Parathyroid adenoma (tissue), 2 donors: ENCODE measurements at regions not wholly inside any gene's neighbourhood (a gene's known extent, or its start where the extent isn't known, plus 50 kb on each side); places are given as distances from the start of the nearest gene placed in this dataset.

Experiments
- H2AFZ ChIP-seq: fragments of 300-600 bp; sonication (generic); one replicate; pipeline ENCODE4 v1.7.0; 2017; ENCODE audit warnings: antibody characterized with exemption, mild to moderate bottlenecking
- H3K27ac ChIP-seq: fragments of 300-600 bp; sonication (generic); one replicate; pipeline ENCODE4 v1.7.0; 2017
- H3K27me3 ChIP-seq: fragments of 300-600 bp; sonication (generic); one replicate; pipeline ENCODE4 v1.7.0; 2017; ENCODE audit warnings: low read length; ENCODE audit not compliant: control insufficient read depth, insufficient read depth
- H3K36me3 ChIP-seq: fragments of 300-600 bp; sonication (generic); one replicate; pipeline ENCODE4 v1.7.0; 2017; ENCODE audit warnings: low read length; ENCODE audit not compliant: control insufficient read depth, insufficient read depth
- H3K4me1 ChIP-seq: fragments of 300-600 bp; sonication (generic); one replicate; pipeline ENCODE4 v1.7.0; 2017; ENCODE audit warnings: control low read depth
- H3K4me2 ChIP-seq: fragments of 300-600 bp; sonication (generic); one replicate; pipeline ENCODE4 v1.7.0; 2017; ENCODE audit warnings: low read length
- H3K4me3 ChIP-seq: fragments of 300-600 bp; sonication (generic); one replicate; pipeline ENCODE4 v1.7.0; 2017; ENCODE audit warnings: low read depth, low read length
- H3K79me2 ChIP-seq: fragments of 300-600 bp; sonication (generic); one replicate; pipeline ENCODE4 v1.7.0; 2017; ENCODE audit warnings: control low read depth
- H3K9ac ChIP-seq: fragments of 300-600 bp; sonication (generic); one replicate; pipeline ENCODE4 v1.7.0; 2017; ENCODE audit warnings: mild to moderate bottlenecking
- H3K9me3 ChIP-seq: fragments of 300-600 bp; sonication (generic); one replicate; pipeline ENCODE4 v1.7.0; 2017; ENCODE audit warnings: low read length; ENCODE audit not compliant: control insufficient read depth
- TF ChIP-seq, protein P1 (sequence below): fragments of 300-600 bp; sonication (generic); IDR thresholded peaks from one replicate; pipeline ENCODE4 v1.7.0; 2017; ENCODE audit warnings: antibody characterized with exemption, mild to moderate bottlenecking
- donor health status: primary hyperparathyroidism.

DNA sequence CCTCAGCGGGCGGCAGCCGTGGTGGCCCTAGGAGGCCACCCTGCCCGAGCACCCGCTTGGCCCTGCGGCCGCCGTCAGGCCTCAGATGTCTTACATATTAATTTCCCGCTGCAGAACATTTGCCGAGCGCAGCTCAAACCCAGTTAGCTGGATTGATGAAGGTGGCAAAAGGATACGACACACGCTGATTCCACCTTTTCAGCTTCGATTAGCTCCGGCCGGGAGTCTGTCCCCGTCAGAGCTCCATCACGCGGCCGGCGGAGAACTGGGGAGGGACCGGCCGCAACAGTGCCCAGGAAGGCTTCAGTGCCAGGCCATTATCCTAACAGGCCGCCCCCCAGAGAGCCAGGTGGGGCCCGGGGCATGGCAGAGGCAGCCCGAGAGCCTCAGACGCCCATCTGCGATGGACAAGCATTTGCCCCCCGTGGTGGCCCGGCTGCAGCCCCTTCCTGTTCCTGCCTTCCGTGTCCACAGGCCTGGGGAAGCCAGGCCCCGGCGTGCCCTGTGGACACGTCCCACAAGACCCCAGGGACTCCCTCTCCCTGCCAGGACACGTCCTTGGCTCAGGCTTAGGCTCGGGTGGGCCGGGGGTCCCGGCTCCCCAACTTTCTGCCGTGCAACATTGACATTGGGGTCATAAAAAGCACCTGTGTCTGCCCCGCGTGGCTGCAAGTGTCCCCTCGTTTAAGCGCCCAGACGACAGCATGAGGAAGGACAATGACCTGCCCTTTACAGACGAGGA, 133.8 kb upstream of the NKX1-1 start:
- H2AFZ ChIP-seq = no peak overlapping the region
- no peak overlapping the region for H3K27ac ChIP-seq
- TF ChIP-seq, protein P1, sequence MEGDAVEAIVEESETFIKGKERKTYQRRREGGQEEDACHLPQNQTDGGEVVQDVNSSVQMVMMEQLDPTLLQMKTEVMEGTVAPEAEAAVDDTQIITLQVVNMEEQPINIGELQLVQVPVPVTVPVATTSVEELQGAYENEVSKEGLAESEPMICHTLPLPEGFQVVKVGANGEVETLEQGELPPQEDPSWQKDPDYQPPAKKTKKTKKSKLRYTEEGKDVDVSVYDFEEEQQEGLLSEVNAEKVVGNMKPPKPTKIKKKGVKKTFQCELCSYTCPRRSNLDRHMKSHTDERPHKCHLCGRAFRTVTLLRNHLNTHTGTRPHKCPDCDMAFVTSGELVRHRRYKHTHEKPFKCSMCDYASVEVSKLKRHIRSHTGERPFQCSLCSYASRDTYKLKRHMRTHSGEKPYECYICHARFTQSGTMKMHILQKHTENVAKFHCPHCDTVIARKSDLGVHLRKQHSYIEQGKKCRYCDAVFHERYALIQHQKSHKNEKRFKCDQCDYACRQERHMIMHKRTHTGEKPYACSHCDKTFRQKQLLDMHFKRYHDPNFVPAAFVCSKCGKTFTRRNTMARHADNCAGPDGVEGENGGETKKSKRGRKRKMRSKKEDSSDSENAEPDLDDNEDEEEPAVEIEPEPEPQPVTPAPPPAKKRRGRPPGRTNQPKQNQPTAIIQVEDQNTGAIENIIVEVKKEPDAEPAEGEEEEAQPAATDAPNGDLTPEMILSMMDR = no peak
- H3K4me2 ChIP-seq = no peak overlapping the region
- H3K4me3 ChIP-seq = no peak overlapping the region
- H3K4me1 ChIP-seq = no peaks in the 10 kb centered on the region
- H3K79me2 ChIP-seq = no peaks in the 10 kb centered on the region
- H3K27me3 ChIP-seq = no peaks in the 10 kb centered on the region
- no peaks in the 10 kb centered on the region for H3K9me3 ChIP-seq
- H3K9ac ChIP-seq = no peak overlapping the region
- H3K36me3 ChIP-seq = no peaks in the 10 kb centered on the region

DNA sequence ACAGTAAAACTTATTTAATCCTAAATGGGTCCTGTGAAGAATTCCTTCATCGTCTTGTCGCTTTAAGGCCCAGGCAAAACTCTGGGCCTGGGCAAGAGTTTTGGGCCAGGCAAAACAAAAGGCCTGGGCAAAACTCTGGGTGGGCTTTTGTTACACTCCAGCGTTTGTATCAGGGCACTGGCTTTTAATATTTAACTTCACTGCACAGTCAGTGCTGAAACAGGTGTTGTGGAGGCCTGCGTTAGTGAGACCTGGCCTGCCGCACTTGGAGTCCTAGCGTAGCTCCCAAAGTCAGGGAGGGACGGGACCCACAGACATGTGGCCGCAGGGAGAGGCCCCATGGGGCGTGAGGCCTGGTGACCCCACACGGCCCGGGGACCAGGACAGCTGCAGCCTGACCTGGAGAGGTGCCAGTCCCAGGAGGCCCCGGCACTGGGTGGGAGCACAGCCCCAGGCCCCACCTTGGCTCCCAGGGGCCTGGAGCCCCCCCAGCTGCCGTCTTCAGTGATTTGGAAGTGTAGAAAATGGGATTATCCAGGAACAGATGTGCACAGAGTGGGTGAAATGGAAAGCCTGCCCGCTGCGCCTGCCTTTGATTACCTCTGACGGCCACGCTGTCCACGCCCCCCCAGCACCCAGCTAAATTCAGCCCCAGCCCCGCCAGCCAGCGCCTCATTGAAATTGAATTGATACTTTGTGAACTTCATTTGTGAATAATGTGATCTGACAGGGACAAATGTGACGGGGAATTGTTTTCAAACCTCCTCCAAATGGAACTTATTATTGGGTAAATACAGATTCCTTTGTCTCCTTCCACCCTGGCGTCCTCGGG, 132.9 kb upstream of the NKX1-1 start:
- Histone ChIP-seq H3K27me3 (no peaks in the 10 kb centered on the region), H3K4me3 (no peak overlapping the region), H2AFZ (no peak overlapping the region), H3K27ac (no peak overlapping the region), H3K4me1 (no peaks in the 10 kb centered on the region), H3K9ac (no peak overlapping the region), H3K9me3 (no peaks in the 10 kb centered on the region), H3K36me3 (no peaks in the 10 kb centered on the region), H3K79me2 (no peaks in the 10 kb centered on the region), H3K4me2 (no peak overlapping the region)
- TF ChIP-seq, protein P1 = no peak

DNA sequence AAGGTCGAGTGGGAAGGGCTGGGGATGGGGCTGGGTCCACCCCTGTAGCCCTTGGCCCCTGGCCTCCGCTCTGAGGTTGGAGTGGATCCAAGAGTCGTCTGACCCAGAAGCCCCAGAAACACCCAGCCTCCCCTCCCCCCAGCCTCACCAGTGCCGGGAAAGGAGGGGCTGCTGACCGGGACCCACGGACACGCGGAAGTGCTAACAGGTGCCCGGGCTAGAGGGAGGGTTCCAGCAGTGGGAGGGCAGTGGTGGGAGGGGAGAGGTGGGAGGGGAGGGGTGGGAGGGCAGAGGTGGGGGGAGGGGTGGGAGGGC, 131.8 kb upstream of the NKX1-1 start:
- Histone ChIP-seq H3K79me2 (no peaks in the 10 kb centered on the region), H3K9ac (no peak overlapping the region), H3K27ac (no peak overlapping the region), H3K36me3 (no peaks in the 10 kb centered on the region), H3K4me1 (no peaks in the 10 kb centered on the region), H2AFZ (no peak overlapping the region), H3K4me3 (no peak overlapping the region), H3K27me3 (no peaks in the 10 kb centered on the region), H3K4me2 (no peak overlapping the region), H3K9me3 (no peaks in the 10 kb centered on the region)
- TF ChIP-seq, protein P1 = no peak

DNA sequence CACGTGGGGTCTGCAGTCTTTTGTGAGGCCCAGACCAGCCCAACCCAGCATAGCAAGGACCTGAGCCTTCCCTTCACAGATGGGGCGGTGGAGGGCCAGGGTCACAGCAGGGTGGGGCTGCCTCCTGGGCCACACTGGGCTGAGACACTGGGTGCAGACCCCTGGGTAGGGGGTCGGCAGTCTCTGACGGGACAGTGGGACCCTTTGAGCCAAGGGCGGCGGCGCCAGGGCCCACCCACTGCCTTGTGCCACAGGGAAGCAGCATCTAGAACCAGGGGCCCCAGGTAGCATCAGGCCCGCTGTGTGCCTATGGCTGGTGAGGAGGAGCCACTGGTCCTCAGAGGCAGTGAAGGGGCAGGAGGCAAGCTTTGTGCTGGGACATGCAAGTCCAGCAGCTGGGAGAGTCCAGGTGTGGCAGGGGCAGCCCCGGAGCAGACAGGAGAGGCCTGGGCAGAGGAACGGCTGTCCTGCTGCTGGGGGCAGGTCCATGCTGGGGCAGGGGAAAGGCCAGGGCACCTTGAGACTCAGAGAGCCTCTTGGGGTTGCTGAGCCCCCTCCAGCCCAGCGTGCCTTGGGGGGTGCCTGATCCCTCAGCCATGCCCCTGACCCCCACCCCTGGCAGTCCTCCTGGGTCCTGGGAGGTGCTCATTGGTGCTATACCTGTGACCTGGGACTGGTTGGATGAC, 131.3 kb upstream of the NKX1-1 start:
- no peak overlapping the region for H2AFZ ChIP-seq
- no peaks in the 10 kb centered on the region for H3K4me1 ChIP-seq
- no peak overlapping the region for H3K27ac ChIP-seq
- TF ChIP-seq, protein P1 = no peak
- no peaks in the 10 kb centered on the region for H3K79me2 ChIP-seq
- H3K9ac ChIP-seq = no peak overlapping the region
- no peaks in the 10 kb centered on the region for H3K9me3 ChIP-seq
- no peaks in the 10 kb centered on the region for H3K27me3 ChIP-seq
- H3K4me3 ChIP-seq = no peak overlapping the region
- H3K36me3 ChIP-seq = no peaks in the 10 kb centered on the region
- H3K4me2 ChIP-seq = no peak overlapping the region
